Esophagus mucosa (tissue), 1 donor: ENCODE measurements at regions not wholly inside any gene's neighbourhood (a gene's known extent, or its start where the extent isn't known, plus 50 kb on each side); places are given as distances from the start of the nearest gene placed in this dataset.
A peak's percentile ranks its signal among the peaks of the same experiment; 100 is the strongest.

Source experiments
- ATAC-seq: fragments of 200-7000 bp; cut with Tn5 transposase; one replicate; pipeline ENCODE4 v1.9.1; 2020
- donor health status: DM: yes; HTN: yes; CAD: no.

DNA sequence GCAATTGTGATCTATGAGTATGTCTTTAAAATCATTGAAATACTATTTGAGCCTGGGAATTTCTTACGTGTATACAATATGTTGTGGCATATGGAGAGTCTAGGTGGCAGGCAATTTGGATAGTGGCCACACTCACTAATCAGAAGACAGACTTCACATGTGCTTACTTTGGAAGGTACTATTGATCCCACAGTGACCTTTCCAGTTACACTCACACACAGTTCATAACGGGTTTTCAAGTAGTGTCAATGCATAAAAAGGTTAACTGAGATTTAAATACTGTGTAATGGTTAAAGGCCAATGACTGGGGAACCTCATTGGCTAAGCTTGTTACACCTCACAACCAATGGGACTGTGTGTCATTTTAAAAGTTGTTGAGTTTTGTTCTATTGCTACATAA is 783.2 kb downstream of the RPA4 start:
- ATAC-seq, result no peak

DNA sequence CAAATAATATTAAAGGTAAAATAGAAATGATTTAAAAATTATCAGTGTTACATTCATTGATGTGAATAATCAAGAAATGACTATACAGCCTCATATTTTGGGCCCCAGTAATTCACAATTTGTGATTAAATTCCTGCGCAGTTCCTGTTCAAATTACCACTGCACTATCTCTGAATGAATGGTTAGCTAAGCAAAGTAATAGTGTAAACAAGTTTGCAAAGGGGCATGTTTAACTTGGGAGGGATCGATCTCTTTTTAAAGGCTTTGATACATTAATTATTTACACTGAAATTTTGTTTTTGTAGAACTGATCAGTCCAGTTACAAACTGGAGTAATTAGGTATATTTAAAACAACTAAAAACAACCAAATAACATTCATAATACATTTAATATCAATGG is 784.4 kb downstream of the RPA4 start:
- ATAC-seq, result no peak

DNA sequence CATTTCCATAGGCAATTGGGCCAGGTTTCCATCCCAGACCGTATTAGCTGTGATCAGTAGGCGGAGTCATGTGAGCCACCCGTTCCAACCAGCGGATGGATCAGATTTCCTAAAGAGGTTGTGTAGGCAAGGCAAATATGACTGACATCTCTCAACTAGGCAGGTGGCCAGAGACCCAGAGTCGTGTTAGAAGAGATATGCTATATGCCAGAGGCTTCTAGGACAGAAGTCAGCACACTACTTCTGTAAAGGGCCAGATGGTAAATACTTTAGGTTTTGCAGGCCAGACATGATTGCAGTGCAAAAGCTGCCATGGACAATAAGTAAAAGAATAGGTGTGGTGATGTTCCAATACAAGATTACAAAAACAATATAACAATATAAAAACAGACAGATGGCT is 788.4 kb downstream of the RPA4 start:
- no peak for ATAC-seq

DNA sequence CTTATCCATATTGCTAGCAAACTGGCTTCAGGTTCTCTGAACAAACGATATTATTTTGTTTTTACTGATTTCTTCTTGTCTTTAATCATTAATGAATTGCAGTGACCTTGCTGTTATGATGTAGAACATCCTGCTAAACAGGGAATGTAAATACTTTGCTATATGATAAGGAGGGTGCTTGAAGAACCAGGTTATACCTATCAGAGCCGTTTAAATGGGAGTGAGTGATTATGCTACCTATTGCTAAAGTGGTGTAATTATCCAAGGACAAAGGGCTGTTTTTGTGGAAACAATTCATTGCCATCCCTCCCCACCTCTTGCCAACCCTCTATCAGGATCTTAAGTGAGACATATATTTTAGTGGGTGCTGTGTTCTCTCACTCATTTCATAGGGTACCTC is 788.9 kb downstream of the RPA4 start:
- no peak for ATAC-seq

DNA sequence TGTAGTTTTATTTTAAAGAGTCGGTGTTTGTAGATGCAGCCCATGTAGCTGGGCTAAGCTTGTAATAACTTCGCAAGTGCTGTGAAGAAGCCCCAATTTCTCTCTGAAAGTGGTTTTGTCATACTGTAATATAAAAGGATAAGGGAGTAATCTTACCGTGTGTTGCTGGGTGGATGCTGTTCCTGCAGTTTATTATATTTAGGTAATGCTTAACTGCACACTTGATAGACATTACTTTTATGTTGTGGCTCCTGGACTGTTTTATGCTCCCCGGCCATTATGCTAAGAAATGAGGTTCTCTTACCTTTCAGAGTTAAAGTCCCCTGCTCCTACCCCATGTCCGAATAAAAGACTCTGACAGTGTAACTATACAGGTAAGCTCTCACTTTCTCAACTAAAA is 789.4 kb downstream of the RPA4 start:
- ATAC-seq, result no peak

DNA sequence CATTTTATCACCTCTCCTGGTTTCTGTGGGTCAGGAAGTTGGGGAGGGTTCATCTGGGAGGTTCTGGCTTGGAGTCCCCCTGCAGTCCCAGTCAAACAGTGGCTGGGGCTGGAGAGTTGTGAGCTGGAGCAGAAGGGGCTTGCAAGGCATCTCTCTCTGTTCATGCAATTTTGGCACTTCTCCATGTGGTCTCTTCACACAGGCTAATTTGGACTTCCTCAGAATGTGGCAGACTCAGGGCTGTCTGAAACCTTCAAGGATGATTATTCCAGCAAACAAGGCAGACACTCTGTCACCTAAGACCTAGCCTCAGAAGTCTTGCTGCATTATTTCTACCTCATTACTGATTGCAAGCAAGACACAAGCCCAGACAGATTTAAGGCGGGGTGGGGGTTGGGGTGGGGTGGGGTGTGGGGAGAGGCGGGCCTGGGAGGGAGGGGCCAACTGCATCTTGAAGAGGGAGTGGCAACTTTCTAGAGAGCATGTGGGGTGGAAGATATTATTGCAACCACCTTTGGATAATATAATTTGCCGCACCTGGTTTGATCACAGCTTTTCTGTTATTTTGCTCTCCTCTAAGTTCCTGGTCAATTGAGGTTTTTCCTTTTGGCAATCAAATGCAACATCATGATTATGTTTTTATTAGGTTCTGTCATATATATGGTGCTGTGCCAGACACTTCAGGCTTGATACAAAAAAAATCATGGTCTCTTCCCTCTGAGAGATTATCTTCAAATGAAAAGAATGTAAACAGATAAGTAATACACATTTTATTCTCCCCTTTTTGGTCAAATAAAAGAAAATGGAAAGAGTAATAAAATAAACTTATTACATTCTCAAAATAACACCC is 799.5 kb downstream of the RPA4 start:
- ATAC-seq, result no peak

DNA sequence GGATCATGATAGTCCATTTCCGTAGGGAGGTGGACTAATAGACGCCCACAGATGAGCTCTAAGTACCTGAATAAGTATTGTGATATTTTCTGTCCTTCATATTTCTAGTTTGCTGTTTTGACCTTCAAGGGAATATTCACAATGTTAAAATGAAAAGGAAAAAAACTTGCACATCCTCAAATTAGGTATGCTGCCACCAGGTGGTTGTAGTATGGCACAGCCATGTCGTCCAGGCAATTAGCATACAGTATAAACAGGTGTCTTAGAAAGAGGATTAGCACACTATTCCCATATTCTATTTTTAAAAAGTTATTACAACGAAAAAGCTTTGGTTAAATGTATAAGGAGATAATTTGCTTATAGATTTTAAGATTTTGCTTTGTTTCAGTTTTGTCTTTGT is 802.0 kb downstream of the RPA4 start:
- peak; percentile 36 for ATAC-seq

DNA sequence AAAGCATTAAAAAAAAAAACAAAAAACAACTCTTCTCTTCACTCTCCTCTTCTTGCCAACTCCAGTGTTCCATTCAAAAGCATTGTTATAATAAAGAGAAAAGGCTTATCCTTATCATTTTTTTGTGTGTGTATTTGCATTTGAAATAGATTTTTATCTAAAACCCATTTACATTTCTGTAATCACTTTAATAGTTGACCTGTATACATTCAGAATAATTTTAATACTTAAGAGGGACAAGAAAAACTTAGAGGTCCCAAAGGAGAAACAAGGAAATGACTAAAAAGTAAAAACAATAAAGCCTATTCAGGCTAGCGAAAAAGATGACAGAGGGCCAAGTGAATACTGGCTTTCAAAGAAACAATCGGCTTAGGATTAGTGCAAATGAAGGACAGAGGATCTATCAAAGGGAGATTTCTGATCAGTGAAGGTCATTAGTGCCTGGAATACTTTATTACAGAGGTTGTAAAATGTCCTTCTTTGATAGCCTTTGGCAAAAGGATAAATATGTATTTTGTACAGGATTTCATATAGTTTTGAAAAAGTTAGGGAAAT is 808.3 kb downstream of the RPA4 start:
- no peak for ATAC-seq

DNA sequence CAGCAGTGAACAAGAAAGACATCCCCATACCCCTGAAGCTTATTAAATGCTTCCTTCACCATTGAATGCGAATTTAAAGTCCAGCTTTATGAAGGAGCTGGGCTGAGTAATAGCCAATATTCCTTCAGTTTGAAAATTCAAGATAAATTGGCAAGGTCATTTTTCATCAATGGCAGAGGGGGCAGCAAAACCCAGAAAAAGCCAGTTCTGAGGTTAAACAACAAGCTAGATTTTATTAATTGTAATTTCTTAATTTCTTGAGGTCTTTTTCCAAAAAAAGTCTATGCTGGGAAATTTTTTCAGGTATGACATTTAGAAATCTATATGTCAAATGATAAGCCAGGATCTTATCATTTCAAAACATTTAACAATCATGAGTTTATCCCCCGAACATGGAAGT is 808.9 kb downstream of the RPA4 start:
- no peak for ATAC-seq

DNA sequence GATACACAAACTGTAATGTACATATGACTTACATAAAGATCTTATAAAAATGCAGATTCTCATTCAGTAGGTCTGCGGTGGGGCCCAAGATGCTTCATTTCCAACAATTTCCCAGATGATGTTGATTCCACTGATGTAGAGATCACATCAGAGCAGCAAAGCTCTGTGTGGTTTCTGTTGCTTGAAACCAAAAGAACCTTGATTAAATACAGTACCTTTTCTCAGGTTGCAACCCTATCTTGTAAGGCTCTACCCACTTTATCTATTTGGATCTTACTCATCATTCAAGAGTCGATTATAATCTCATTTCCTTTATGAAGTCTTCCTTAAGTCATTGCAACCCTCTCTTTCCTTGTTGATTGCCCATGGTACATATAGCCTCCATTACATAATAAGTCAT is 816.8 kb downstream of the RPA4 start:
- ATAC-seq, result no peak

DNA sequence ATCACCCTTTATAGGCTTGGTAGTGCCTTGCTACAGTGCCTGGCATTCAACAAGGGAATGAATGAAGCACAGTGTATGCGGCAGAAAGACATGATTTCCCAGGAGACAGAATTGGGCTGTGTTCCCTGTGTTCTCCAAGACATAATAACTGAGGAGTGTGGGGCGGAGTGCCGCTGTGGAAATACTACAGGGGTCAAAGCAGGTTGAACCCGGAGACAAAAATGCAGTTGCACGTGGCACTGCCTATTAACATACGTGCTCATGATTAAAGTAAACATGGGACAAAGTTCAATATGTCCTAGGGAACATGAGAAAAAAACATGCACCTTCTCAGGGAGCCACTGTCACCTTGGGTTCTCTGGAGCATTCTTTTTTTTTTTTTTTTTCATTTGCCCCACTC is 820.8 kb downstream of the RPA4 start:
- no peak for ATAC-seq

DNA sequence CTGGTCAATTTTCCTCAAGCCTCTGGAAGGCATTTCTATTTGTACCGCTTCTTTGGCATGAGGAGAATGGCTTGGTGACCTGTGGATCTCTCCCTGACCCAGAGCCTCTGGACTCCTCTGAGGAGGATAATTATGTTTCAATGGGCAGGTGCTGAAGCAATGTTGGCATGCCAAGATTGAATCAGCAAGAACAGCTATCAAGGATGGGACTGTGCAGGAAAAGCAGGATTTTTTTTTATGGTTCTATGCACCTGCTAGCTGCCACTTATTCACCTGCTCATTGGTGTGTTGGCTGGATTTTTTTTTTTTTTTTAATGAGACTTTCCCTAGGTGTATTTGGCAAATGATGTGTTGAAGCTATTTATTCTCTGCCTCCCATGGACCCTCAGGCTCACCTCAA is 821.2 kb downstream of the RPA4 start:
- no peak for ATAC-seq

DNA sequence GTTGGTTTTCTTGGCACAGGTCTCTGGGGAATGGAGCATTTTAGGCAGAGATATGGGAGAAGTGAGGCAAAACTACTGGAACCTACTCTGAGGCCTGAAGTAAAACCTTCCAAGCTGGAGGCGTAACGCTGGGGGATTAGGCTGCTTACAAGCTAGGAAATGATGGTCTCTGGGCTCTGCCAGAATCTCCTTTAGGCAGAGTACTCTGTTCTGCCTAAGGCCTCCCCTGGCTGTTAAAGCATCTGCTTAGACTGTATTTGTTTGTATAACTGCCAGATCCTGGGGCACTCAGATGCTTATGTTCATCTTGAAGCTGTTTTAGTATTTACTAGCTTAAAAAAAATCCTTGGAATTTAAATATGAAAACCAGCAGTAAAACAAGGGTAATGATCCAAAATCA is 822.2 kb downstream of the RPA4 start:
- no peak for ATAC-seq

DNA sequence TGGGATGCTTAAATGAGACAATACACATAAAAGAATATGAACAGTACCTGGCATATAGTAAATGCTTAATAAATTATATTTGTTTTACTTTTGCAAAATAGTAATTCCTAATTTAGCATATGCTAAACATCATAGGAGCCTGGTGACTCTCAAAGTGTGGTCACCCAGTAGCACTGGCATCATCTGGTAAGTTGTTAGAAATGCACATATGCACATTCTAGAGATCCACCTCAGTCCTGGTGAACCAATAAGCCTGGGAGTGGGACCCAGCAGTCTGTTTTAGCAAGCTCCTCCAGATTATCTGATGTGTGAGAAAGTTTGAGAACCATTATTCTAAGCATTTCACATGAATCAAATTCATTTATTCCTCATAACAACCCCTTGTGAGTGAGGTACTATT is 830.4 kb downstream of the RPA4 start:
- no peak for ATAC-seq

DNA sequence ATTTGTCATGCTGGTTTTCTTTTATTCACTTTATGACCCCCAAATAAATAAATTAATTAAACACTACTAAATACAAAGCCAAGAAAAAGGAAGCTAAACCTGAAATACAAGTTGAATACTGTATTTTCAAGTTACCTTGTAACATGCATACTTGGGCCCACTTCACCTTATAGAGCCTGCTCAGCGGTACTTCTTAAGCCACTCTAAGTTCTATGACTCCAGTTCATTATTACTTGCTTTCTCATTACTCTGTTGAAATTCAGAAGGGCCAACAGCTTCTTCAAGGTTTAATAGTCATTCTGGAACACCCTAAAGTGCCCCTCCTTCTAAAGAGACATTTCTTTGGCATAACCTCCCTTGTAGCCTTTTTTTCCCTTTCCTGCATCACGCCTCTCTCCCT is 844.5 kb downstream of the RPA4 start:
- ATAC-seq, result no peak

DNA sequence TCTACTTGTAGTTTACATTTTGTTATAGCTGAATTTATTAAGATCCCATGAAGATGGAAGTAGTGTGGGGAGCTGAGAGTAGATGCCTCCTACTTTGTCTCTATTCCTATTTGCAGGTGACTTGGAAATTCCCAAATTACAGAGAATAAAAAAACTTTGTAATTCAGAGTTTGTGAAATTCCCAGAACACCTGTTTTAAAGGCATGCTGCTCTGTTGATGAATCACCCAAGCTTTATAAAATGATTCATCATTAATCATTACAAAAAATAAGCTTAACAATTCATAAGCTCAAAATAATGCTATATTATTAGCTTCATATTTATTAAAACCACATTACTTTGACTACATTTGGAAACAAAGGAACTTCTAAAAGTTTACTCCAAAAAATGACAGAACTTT is 856.3 kb downstream of the RPA4 start:
- ATAC-seq, result no peak

DNA sequence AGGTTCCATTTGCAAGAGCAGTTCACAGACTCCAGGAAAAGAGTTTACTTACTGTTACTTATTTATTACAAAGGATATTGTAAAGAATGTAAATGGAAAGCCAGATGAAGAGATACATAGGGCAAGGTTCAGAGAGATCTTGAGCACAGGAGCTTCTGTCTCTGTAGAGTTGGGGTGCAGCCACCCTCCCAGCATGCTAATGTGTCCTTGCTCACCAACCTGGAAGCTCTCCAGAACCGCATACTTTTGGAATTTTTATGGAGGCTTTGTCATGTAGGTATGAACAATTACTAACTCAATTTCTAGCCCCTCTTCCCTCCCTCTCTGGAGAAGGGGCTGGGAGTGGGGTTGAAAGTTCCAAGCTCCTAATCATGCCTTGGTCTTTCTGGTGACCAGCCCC is 857.2 kb downstream of the RPA4 start:
- no peak for ATAC-seq

DNA sequence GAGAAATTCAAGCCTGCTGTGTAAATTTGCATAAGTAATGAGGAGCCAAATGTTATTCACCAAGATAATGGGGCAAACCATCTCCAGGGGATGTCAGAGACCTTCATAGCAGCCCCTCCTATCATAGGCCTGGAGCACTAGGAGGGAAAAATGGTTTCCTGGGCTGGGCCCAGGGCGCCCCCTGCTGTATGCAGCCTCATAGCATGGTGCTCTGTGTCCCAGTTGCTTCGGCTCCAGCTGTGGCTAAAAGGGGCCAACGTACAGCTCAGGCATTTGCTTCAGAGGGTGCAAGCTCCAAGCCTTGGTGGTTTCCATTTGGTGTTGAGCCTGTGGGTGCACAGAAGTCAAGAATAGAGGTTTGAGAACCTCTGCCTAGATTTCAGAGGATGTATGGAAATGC is 859.3 kb downstream of the RPA4 start:
- ATAC-seq, result no peak

DNA sequence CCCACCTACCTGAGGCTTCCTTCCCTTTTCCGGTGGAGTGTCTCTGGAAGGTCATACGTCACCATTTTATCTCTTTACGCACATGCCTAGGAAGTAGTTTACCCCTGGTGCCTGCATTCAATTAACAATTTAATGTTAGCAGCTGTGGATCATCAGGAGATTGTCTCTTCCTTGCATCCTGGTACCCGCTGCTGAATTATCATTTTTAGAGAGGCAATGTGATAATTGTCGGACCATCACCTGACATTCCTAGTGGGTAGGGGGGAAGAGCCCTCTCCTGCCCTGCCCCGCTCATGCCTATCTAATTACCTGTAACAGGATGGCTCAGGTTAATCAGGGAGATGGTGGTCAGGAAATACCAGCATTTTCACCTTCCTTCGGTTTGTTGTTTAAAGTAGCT is 863.6 kb downstream of the RPA4 start:
- no peak for ATAC-seq

DNA sequence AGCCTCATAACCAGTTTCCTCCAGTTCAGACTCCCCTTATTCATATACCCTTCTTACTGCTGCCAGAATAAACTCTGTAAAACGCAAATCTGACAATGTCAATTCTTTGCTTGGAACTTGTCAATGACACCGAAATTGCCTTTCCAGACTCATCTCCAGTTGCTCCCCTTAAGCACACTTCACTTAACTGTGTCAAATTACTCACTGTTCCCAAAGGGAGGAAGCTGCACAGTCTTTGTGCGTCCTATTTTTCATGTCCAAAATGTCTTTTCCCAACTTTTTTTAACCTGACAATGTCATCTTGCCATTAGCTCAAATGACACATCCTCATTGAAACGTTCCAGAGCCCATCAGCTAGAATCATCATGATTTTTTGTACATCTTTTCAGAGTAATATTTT is 867.3 kb downstream of the RPA4 start:
- no peak for ATAC-seq

DNA sequence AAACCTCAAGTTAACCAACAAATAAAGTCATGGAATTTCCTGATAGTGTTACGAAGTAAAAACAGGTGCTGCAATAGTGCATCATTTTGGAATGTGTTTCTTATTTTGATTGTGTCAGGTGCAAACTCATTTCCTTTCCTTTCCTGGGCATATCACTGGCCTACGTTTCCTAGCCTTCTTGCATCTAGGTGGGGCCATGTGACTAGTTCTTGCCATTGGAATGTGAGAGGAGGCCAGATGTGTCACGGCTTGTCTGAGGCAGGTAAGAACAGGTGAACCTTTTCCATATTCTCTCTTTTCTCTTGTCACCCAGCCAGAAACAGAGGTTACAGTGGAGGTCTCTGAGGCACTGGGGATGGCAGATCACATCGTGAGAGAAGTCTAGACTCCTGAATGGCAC is 868.0 kb downstream of the RPA4 start:
- ATAC-seq, result peak; percentile 77

DNA sequence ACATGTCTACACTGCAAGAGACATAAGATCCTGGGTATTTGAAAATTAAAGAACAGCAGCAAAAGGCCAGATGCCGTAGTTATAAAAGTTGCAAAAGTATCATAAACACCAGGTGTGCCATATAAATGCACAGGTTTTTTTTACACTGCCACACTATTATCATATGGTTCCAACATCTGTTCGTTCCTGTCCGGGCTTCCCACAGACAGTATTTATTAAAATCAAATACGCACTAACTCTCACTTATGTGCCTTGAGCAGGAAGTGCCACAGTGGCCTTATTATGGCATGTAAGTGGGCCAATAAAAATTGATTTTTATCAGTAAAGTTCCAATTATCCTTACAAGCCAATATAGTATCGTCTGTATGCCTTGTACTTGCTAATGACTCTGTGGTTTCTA is 873.2 kb downstream of the RPA4 start:
- no peak for ATAC-seq

DNA sequence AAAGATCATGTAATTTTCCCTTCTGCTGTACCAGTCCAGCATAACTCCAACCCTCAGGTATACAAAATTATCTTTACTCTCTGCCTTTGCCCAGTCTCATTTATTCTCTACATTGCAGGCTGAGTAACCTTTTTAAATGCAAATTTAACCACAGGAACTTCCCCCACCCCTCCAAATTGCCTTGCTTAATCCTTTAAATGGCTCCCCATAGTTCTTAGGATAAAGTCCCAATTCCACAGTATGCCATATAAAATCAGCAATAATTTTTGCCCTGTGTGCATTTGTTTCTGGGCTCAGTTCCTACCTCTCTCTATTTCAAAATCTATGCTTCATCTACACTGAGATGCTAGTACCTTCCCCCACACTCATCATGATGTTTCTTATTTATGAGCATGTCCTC is 879.7 kb downstream of the RPA4 start:
- no peak for ATAC-seq

DNA sequence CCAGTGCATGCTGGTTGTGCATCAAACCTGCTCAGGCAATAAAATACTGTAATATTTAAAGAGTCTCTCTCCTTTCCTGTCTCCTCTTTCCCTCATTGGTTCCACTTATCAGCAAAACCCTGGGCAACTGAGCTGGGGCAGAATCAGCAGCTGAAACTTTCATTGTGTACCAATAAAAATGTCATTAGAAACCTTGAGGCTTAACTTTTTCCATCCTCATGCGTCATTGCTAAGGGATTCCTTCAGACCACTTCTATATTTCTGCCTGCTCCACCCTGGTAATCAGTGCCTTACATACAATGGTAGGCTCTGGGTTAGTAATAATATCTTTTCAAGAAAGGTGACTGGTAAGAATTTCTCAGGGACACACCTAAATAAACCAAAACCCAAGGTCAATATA is 880.3 kb downstream of the RPA4 start:
- ATAC-seq, result no peak
